ENCODE measurements at regions not wholly inside any gene's neighbourhood (a gene's known extent, or its start where the extent isn't known, plus 50 kb on each side); places are given as distances from the start of the nearest gene placed in this dataset.

GRCh38 chr5:85010014-85010562 is 625.4 kb upstream of the EDIL3 start:
- no peak for TF ChIP-seq CTCF (IDR thresholded peaks at IDR 0.05; ENCODE audit: low read depth, low read length, missing control alignments)
- DNase-seq (ENCODE audit: low read depth), result no peak
- in situ Hi-C loops (cut with HindIII; ENCODE audit: low sequenced_read_pairs), result no loop called here
- H3K4me3 ChIP-seq (ENCODE audit: low read depth, low read length), result no peak overlapping the region

DNA sequence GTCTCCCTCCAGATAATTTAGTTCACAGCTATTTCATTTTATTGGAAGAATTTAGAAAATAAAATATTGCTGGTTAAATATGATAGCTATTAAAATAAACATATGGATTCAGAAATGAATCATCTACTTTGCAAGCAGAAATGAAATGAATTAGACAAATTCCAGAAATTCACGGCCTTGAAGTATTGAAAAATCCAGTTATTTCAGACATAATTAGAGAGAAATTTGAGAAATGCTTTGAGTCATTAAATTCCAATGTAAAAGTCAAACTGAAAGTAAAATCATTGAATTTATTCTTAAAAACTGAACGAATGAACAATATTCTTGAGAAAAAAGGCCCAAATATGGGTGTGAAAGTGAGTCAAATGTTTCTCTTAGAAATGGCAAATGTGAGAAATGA is 632.6 kb upstream of the EDIL3 start:
- no peak for TF ChIP-seq CTCF (IDR thresholded peaks at IDR 0.05; ENCODE audit: low read depth, low read length, missing control alignments)
- in situ Hi-C loops (cut with HindIII; ENCODE audit: low sequenced_read_pairs), result no loop called here
- H3K4me3 ChIP-seq (ENCODE audit: low read depth, low read length), result no peak overlapping the region
- no peak for DNase-seq (ENCODE audit: low read depth)

DNA sequence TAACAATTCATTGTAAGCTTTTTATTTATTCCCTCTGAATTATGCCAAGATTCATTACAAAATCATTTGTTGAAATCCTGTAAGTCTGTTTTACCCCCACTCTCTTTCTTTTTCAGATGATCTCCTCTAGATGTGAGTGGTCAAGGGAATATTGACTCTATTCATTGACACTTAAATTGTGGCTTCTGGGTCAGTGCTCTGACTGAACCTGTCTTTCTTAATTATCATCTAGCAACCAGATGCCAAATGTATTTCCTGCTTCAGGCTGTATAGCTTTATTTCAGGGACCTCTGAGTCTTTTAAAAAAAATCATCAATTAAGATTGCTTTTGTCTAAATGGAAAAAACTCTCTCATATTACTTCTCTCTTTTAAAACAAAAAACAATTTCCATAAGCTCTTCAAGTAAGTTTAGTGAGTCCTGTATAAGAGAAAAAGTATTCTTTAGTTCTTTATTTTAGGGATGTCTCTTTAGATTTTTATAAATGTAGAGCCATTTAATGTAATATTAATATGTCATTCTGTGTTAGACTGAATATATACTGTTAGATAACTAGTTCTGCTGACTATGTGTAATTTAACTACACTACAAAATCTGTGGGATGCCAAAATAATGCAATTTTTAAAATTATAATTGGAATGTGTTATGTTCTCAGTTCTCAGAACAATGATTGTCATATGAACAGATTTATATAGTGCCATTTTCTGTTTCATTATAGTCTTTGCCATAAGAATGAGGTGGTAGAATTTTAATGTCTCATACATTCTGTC is 645.8 kb upstream of the EDIL3 start:
- in situ Hi-C loops (cut with HindIII; ENCODE audit: low sequenced_read_pairs), result no loop called here

GRCh38 chr5:85049020-85049419 is 664.3 kb upstream of the EDIL3 start:
- no peak overlapping the region for H3K4me3 ChIP-seq (ENCODE audit: low read depth, low read length)
- DNase-seq (ENCODE audit: low read depth), result peak; percentile 63
- in situ Hi-C loops (cut with HindIII; ENCODE audit: low sequenced_read_pairs), result no loop called here
- peak; percentile 59 for TF ChIP-seq CTCF (IDR thresholded peaks at IDR 0.05; ENCODE audit: low read depth, low read length, missing control alignments)

More for the DNA sequence above, 645.8 kb upstream of the EDIL3 start:
- TF ChIP-seq CTCF (IDR thresholded peaks at IDR 0.05; ENCODE audit: low read depth, low read length, missing control alignments), result no peak
- H3K4me3 ChIP-seq (ENCODE audit: low read depth, low read length), result no peak overlapping the region
- DNase-seq (ENCODE audit: low read depth), result no peak

GRCh38 chr5:85052826-85053225 is 668.1 kb upstream of the EDIL3 start:
- H3K4me3 ChIP-seq (ENCODE audit: low read depth, low read length), result no peak overlapping the region
- DNase-seq (ENCODE audit: low read depth), result no peak
- in situ Hi-C loops (cut with HindIII; ENCODE audit: low sequenced_read_pairs), result no loop called here
- no peak for TF ChIP-seq CTCF (IDR thresholded peaks at IDR 0.05; ENCODE audit: low read depth, low read length, missing control alignments)

DNA sequence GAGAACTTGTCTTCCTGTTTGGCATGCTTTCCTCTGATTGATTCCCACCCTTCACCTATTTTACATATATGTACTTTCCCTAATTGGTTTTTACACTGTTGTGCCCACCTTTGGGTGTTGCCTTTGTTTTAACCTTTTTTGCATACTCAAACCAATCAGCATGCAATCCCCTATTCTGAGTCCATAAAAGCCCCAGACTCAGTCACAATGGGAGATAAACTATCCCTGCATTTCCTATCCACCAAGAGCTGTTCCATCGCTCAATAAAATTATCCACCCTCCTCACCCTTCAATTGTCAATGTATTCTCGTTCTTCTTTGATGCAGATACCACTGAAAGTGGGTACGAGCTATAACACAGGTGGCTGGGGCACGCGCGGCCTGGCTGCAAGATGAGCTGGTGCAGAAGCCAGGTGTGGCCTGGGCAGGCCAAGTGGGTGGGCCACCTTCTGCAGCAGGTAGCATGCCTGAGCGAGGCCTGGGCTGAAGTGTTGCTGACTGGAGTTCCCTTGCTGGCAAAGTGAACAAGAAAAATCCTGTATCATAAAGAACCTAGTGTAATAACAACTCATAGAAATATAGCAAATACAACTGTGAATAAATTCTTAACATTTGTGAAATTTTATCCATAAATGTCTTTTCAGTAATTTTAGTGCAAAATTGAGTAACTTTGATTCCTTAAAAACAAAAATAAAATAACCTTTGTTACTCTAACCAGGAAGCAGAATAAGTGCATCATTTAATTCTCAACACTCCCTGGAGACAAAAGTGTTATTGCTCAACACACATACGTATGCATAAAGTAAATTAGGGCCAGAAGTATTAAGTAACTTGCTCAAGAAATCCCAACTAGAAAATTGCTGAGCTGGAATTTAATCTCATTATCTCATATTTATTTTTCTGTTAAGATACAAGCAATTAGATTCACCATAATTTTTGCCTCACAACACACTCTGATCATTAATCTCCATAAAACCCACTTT is 685.3 kb upstream of the EDIL3 start:
- in situ Hi-C loops (cut with HindIII; ENCODE audit: low sequenced_read_pairs), result no loop called here
- no peak overlapping the region for H3K4me3 ChIP-seq (ENCODE audit: low read depth, low read length)
- no peak for TF ChIP-seq CTCF (IDR thresholded peaks at IDR 0.05; ENCODE audit: low read depth, low read length, missing control alignments)
- no peak for DNase-seq (ENCODE audit: low read depth)
